ENCODE measurements at regions not wholly inside any gene's neighbourhood (a gene's known extent, or its start where the extent isn't known, plus 50 kb on each side); places are given as distances from the start of the nearest gene placed in this dataset.

GRCh38 chr2:217337771-217338170 is 477.9 kb upstream of the TNP1 start:
- ChIA-PET CTCF (no interaction called here), POLR2A (no interaction called here)
- no peak for DNase-seq (ENCODE audit: extremely low spot score)
- TF ChIP-seq, protein P1, sequence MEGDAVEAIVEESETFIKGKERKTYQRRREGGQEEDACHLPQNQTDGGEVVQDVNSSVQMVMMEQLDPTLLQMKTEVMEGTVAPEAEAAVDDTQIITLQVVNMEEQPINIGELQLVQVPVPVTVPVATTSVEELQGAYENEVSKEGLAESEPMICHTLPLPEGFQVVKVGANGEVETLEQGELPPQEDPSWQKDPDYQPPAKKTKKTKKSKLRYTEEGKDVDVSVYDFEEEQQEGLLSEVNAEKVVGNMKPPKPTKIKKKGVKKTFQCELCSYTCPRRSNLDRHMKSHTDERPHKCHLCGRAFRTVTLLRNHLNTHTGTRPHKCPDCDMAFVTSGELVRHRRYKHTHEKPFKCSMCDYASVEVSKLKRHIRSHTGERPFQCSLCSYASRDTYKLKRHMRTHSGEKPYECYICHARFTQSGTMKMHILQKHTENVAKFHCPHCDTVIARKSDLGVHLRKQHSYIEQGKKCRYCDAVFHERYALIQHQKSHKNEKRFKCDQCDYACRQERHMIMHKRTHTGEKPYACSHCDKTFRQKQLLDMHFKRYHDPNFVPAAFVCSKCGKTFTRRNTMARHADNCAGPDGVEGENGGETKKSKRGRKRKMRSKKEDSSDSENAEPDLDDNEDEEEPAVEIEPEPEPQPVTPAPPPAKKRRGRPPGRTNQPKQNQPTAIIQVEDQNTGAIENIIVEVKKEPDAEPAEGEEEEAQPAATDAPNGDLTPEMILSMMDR (IDR thresholded peaks at IDR 0.05; ENCODE audit: control extremely low read depth, extremely low read depth, low read depth, missing control alignments): no peak

GRCh38 chr2:217336694-217337093 is 476.8 kb upstream of the TNP1 start:
- TF ChIP-seq, protein P1 (IDR thresholded peaks at IDR 0.05; ENCODE audit: control extremely low read depth, extremely low read depth, low read depth, missing control alignments): no peak
- ChIA-PET POLR2A (no interaction called here), CTCF (no interaction called here)
- DNase-seq (ENCODE audit: extremely low spot score): no peak

DNA sequence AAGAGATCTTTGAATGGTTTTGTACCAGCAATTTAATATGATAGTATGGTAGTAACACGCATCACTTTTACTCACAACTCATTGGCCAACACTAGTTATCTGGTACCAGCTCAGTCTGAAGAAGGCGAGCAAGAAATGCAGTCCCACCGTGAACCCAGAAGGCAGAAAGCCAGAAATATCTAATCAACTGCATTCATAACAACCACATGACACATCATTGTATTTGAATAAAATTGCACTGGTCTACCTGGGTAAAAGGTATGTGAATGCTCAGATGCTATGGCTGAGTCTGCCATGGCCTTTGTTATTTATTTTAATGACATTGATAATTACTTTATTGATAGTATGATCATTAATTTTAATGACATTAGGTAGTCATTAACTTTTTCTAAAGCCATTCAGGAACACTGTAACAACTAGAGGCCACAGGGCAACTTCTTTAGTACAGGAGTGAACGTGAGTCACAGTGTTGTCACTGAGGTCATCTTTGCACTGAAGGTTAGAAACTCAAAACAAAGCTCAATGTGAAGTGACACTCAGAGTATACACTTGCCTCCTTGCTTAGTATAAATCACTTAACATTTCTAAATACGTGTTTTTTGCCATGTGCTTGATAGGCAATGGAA is 475.6 kb upstream of the TNP1 start:
- ChIA-PET CTCF (no interaction called here), POLR2A (no interaction called here)
- TF ChIP-seq, protein P1 (IDR thresholded peaks at IDR 0.05; ENCODE audit: control extremely low read depth, extremely low read depth, low read depth, missing control alignments): no peak
- DNase-seq (ENCODE audit: extremely low spot score): no peak

GRCh38 chr2:217334561-217334960 is 474.7 kb upstream of the TNP1 start:
- no peak for DNase-seq (ENCODE audit: extremely low spot score)
- POLR2A ChIA-PET: no interaction called here
- CTCF ChIA-PET: no interaction called here
- TF ChIP-seq, protein P1 (IDR thresholded peaks at IDR 0.05; ENCODE audit: control extremely low read depth, extremely low read depth, low read depth, missing control alignments): no peak

DNA sequence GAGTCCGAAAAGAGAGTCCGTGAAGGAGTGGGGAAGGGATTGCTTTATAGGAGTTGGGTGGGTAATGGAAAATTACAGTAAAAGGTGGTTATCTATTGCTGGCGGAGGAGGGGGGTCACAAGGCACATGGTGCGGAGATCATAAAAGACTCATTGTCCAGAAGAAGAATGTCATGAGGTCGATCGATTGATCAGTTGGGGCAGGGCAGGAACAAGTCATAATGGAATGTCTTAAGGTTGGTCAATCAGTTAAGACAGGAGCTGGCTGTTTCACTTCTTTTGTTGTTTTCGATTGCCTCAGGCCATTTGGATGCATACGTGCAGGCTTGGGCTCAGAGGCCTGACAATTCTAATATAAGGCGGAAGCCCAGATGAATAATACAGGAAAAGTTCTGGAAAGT is 473.0 kb upstream of the TNP1 start:
- no peak for DNase-seq (ENCODE audit: extremely low spot score)
- ChIA-PET CTCF (no interaction called here), POLR2A (no interaction called here)
- TF ChIP-seq, protein P1 (IDR thresholded peaks at IDR 0.05; ENCODE audit: control extremely low read depth, extremely low read depth, low read depth, missing control alignments): no peak

- TF ChIP-seq, protein P1 (IDR thresholded peaks at IDR 0.05; ENCODE audit: control extremely low read depth, extremely low read depth, low read depth, missing control alignments): no peak
- CTCF ChIA-PET: no interaction called here
- POLR2A ChIA-PET: no interaction called here
- no peak for DNase-seq (ENCODE audit: extremely low spot score)
Measured at GRCh38 chr2:217332417-217332791, 472.5 kb upstream of the TNP1 start.

All from GM10248 (cell line).